Suppressor macrophage treated with lipopolysaccharide for 4 hours (primary cell): ENCODE measurements at regions not wholly inside any gene's neighbourhood (a gene's known extent, or its start where the extent isn't known, plus 50 kb on each side); places are given as distances from the start of the nearest gene placed in this dataset.

Experiments used
- DNase-seq: peaks from one replicate; pipeline ENCODE4 v3.0.0-alpha.2; 2020

DNA sequence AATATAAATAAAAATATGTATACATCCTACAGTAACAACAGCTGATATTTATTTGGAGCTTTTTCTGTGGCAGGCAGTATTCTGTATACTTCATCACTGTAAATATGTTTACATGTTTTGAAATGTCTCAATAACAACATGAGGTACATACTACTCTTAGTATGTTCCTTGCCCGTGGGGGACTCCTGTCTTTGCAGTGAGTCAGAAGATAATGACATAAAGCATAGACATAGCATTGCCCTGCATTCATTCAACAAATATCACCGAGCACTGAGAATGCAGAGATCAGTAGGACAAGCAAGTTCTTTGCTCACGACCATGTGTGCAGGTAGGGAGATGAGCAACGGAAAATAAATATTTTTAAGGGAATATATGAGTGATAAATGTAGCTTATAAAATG is 246.5 kb downstream of the LTN1 start:
- no peak for DNase-seq

- DNase-seq = peak; percentile 84
These were observed 247.3 kb downstream of the LTN1 start for GRCh38 chr21:28745131-28746016.

- no peak for DNase-seq
These were observed 249.0 kb downstream of the LTN1 start for GRCh38 chr21:28743723-28744122.

DNA sequence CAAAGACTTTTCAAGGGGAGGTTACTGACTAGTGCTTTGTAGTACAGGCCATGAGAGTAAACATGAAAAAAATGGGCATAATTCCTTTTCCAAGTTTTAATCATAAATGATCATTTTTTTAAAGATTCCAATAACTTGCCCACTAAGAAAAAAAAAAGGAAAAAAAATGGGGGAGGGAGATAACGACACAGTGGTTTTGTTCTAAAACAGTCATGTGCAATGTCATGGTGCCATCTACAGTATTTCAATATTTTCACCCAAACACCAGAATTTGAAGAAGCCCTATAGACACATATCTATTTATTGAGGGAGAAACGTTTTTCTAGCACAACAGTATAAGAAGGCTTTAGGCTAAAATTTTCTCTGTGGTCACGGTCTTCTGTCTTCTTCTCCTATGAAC is 250.2 kb downstream of the LTN1 start:
- DNase-seq = no peak

DNA sequence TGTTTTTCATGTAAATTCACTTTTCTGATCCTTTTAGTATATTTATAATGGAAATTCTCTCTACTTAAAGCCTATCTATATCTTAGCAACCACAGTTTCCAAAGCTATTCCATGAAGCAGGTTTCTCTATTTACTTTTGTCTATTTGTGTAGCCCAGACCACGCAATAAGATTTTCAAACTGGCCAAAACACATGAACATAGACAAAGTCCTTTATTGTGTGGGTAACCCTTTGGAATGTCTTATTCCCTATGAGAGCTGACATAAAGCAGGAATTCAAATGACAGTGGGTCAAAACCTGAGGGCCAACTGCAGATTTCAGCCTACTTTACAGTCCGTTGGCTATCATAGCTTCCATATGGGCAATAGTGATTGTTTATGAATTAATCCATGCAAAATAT is 252.6 kb downstream of the LTN1 start:
- no peak for DNase-seq

DNA sequence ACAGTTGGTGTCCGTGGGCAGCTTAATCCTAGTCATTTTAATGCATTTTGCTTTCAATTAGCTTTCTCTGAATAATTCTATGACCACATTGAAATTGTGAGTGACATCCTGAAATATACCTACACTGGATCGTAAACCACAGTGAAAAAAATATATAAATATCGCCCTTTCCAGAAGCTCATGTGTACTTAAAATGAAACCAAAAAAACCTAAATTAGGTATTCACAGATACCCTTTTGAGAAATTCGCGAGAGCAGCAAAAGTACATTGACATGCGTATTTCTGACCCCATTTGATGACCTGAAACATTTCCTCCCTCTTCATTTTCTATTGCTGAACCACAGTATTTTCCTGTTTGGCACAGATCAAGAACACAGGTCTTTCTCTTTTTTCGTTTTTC is 253.8 kb downstream of the LTN1 start:
- DNase-seq = no peak

DNA sequence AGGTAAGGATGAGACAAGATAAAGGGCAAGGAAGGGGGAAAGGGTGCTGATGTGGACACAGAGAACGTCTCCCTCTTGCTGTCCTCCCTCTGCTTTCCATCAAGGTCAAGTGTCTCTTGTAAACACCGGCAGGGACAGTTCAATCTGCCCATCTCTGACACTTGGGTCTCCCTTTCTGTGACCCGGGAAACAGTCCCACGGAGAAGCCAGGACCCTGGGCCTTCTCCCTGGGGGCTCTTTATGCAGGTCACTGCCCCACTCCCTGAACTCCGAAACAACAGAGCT is 254.3 kb downstream of the LTN1 start:
- DNase-seq = no peak

DNA sequence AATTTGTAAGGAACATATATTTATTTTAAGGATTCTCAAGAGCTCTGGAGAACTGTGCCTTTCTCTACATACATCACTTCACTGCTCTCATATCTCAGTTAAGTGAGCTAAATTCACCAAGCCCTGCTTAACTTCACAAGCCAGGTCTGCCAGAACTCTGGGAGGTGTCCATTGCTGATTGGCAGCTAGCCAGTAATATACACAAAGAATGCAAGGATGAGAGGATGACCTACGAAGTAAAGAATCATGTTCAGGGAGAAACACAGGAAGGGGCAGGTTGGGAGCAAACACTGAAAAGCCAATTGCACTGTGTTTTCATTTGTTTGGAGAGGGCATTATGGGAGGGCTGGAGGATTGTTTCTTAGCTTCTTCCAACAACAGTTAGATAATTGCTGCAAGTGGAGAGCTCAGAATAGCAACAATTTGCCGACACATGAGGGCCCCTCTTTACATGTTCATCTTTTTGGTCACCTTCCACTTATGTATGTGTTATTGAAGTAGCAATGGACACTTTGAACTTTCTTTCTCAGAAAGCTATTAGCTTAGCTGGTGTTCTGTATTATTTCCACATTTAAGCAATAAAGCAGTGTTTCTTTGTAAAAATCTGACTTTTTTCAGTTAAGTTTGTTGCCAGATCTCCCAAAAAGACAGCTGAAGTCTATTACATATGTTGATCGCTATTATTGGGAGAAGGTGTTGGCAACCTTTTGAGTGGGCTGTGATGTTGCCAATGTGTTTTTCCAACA is 254.8 kb downstream of the LTN1 start:
- DNase-seq = no peak

GRCh38 chr21:28734522-28735175 is 258.0 kb downstream of the LTN1 start:
- no peak for DNase-seq

GRCh38 chr21:28731700-28732321 is 260.9 kb downstream of the LTN1 start:
- DNase-seq = no peak

GRCh38 chr21:28729887-28730286 is 262.8 kb downstream of the LTN1 start:
- DNase-seq = no peak

DNA sequence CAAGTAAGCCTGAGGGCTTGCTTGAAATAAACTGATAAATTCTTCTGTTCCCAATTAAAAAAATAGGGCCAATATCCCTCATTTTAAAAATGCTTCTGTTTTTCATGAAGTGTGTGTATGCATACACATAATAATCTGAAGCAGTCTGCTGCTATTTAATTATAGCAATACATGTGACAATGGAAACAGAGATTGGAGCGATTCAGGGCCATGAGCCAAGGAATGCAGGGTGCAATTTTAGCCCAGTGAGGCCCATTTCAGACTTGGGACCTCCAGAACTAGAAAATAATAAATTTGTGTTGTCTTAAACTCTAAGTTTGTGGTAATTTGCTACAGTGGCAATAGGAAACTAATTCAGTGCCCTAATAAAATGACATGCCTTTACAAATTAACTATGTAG is 264.9 kb downstream of the LTN1 start:
- DNase-seq = no peak

DNA sequence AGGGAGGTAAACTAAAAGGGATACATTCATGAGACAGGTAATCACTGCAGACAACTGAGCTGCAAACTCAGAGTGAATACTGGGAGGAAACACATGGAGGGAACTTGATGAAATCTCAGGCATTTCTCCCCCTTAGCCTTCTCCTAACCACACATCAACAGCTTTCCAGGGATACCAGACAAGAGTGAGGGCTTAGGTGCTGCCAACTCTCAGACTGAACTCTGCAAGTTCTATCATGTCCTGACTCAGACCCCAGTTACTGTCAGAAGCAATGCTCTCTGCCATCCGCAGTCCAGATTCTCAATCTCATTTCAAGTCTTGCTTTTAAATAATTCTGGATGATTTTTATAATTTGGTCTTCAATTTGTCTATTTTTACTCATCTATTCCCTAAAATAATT is 267.3 kb downstream of the LTN1 start:
- no peak for DNase-seq

- DNase-seq = no peak
These were observed 269.0 kb downstream of the LTN1 start for GRCh38 chr21:28723646-28724045.

DNA sequence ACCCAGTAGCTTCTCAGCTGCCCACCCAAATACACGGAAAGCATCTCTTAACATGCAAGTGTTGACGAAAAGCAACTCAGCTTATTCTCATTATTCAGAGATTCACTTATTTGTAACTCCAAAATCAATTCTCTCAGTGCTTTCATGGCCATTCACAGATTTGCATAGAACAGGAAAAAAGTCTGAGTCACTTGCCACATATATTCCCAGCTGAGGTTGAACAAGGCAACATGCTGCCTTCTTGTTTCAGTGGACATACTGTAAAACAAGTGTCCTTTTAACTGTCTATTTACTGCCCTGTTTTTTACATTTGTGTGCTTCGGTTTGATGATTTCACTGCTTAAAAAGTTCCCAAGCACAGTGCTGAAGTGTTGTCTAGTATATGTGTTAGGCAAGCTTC is 273.0 kb downstream of the LTN1 start:
- DNase-seq = no peak

- no peak for DNase-seq
These were observed 277.8 kb downstream of the LTN1 start for GRCh38 chr21:28714777-28715464.

GRCh38 chr21:28712411-28712810 is 280.3 kb downstream of the LTN1 start:
- no peak for DNase-seq

DNA sequence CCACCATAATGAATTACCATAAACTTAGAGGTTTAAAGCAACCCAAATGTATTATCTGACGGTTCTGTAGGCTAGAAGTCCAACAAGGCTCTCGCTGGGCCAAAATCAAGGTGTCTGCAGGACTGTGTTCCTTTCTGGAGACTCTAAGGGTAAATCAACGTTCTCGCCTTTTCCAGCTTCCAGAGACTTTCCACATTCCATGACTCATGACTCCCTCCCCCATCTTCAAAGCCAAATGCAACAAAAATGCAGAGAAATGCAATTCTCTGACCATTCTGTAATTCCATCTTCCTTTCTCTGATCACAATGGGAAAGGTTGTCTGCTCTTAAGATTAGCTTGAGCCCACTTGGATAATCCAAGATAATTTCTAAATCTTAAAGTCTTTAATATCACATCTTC is 287.1 kb downstream of the LTN1 start:
- no peak for DNase-seq

DNA sequence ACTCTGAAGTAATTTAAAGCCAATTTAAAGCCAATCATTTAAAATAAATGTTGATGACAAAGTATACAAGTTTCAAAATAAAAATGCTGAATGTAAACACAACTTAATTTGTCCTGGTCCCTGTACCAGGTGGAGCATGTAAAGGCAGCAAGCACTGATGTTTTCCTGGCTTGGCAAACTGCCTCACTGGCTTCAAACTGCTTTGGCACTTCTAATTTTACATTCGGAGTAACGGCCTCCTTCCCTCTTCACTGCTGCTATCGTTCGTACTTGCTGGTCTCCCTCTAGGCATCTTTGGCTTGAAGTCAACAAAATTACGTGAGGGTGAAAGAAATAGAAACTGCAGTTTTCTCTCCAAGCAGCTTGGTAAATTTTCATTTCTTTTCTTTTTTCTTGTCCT is 287.9 kb downstream of the LTN1 start:
- DNase-seq = no peak

- DNase-seq = no peak
These were observed 288.8 kb downstream of the LTN1 start for GRCh38 chr21:28703861-28704260.

DNA sequence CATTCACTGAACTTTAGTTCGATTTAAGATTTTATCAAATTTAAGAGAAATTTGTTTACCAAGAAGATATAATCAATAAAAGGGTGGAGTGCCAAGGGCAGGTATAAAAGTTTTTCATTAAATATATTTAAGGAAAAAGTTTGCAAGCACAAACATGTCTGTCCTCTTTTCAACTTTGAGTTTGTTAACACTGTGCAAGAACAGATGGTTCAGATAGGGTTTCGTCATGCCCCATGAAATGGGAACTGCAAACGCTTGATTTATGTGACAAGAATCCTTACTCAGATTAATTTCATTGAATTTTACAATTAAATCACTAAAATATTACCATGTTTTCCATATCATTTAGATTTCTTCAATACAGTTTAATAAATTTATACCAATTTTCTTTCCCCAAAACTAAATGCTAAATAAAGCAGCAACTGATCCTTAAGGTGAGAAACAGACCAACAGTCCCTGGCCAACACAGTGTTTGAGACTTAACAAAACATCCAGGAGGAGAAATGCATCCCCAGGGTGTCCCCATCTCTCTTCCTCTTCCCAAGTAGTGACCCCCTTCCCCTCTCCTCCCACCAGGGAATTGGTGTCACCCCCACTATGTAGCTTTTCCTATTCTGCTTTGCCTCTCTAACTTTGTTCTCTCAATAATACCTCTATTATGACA is 292.9 kb downstream of the LTN1 start:
- no peak for DNase-seq

DNA sequence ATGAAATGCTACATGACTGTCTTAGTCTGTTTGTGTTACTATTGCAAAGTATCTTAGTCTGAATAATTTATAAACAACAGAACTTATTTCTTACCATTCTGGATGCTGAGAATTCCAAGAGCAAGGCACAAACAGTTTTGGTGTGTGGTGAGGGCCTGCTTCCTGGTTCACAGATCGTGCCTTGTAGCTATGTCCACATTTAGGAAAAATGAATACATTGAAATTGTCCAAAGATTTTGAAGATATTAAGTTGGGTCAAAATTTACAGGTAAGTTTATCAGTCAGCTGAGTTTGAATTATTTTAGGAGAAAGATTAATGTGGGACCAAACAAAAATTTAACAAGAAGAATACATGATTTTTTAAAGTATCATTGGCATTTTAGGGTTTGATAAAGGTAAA is 293.5 kb downstream of the LTN1 start:
- DNase-seq = no peak
